Thoracic aorta (tissue), 2 donors: ENCODE measurements at regions not wholly inside any gene's neighbourhood (a gene's known extent, or its start where the extent isn't known, plus 50 kb on each side); places are given as distances from the start of the nearest gene placed in this dataset.

Source experiments
- ATAC-seq: fragments of 150-250 bp; one replicate; pipeline ENCODE4 v1.8.0; 2017; ENCODE audit warnings: low read depth; ENCODE audit not compliant: insufficient number of reproducible peaks, low FRiP score
- DNase-seq: peaks from one replicate; pipeline ENCODE4 v3.0.0-alpha.2; 2020; ENCODE audit warnings: low spot score
- H3K27ac ChIP-seq, 2 donors: fragments of 200-600 bp; sonication (generic); 1 replicate in 1 of 2; 2 replicates in 1 of 2; pipeline ENCODE4 v1.5.1; 2016; ENCODE audit warnings: mild to moderate bottlenecking in 2 of 2, moderate library complexity in 2 of 2
- H3K27me3 ChIP-seq: fragments of 200-600 bp; sonication (generic); replicated peaks from 2 replicates; pipeline ENCODE4 v1.6.0; 2016; ENCODE audit warnings: mild to moderate bottlenecking; ENCODE audit not compliant: insufficient read depth
- H3K36me3 ChIP-seq: fragments of 200-600 bp; sonication (generic); one replicate; pipeline ENCODE4 v1.5.1; 2016
- H3K4me1 ChIP-seq, 2 donors: fragments of 200-600 bp; sonication (generic); 1 replicate in 1 of 2; 2 replicates in 1 of 2; pipeline versions ENCODE4 v1.5.1 to v1.6.0; 2016; ENCODE audit warnings: low read depth in 2 of 2, mild to moderate bottlenecking in 1 of 2; ENCODE audit not compliant: control insufficient read depth in 1 of 2
- H3K4me3 ChIP-seq: fragments of 200-600 bp; sonication (generic); 2 replicates; pipeline ENCODE4 v1.5.1; 2016; ENCODE audit warnings: mild to moderate bottlenecking
- H3K9me3 ChIP-seq: fragments of 200-600 bp; sonication (generic); 2 replicates; pipeline ENCODE4 v1.5.1; 2016
- CTCF ChIP-seq: fragments of 200-600 bp; sonication (generic); IDR thresholded peaks from one replicate; pipeline ENCODE4 v1.5.1; 2019; ENCODE audit warnings: antibody characterized with exemption

DNA sequence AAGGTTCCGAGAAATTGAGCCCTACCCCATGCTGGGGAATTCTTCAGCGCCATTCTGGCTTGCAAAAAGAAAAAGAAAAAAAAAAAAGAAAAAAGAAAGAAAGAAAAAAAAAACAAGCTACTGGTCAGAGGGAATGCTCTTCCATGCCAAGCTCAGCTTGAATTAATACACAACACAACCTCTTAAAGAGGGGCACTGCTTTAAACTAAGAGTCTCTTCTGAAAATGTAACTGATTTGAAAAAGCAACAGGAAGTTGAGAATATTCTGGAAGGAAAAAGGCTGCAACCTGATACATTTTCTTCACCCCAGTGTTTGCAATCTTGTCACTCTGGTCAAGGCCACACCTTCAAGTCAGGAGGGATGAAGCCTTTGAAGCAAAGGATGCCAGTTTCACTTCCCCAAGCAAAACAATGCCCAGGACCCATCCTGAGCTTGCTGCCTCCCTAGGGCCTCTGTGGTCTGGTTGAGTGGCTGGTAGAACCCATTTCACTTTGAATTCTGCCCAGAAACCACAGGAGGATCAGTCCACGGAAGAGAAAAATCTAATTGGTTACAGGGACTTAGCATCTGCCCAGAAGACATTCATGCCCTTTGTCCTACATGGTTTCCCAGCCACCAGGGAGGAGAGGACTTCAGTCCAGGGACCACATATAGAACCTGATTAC, 389.7 kb downstream of the SOX9 start:
- no peak overlapping the region for H3K27ac ChIP-seq
- H3K9me3 ChIP-seq = no peaks in the 10 kb centered on the region
- H3K36me3 ChIP-seq = no peaks in the 10 kb centered on the region
- DNase-seq (no peak), ATAC-seq (no peak)
- H3K4me3 ChIP-seq = no peak overlapping the region
- no peaks in the 10 kb centered on the region for H3K27me3 ChIP-seq
- TF ChIP-seq CTCF = no peak
- peaks cover 0 to 9% of the 10 kb centered on the region in 2 donors for H3K4me1 ChIP-seq

GRCh38 chr17:72511242-72511641, 390.4 kb downstream of the SOX9 start:
- Histone ChIP-seq H3K4me1 (peaks cover 0 to 13% of the 10 kb centered on the region in 2 donors), H3K36me3 (no peaks in the 10 kb centered on the region), H3K9me3 (no peaks in the 10 kb centered on the region), H3K27ac (no peak overlapping the region), H3K27me3 (no peaks in the 10 kb centered on the region), H3K4me3 (no peak overlapping the region)
- TF ChIP-seq CTCF = no peak
- ATAC-seq = no peak
- no peak for DNase-seq

DNA sequence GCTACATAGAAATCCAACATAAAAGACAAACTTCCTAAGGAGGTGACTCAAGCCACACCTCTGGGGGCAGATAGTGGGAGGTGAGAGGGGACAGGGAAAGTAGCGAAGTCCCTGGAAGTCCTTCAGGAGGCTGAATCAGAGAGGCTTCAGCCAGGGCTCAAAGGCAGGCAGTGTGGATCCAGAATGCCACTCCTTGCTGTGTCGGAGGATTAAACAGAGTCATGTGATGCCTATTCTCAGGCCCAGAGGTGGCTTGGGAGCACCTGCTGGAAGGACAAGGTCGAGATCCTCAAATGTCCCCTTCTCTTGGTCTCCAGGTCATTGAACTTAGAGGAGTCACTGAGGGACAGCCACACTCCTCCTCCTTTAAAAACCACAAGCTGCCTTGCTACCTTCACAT, 391.1 kb downstream of the SOX9 start:
- H3K4me1 ChIP-seq = peaks cover 0 to 13% of the 10 kb centered on the region in 2 donors
- H3K9me3 ChIP-seq = no peaks in the 10 kb centered on the region
- H3K27ac ChIP-seq = no peak overlapping the region
- no peak for ATAC-seq
- no peak overlapping the region for H3K4me3 ChIP-seq
- no peaks in the 10 kb centered on the region for H3K36me3 ChIP-seq
- TF ChIP-seq CTCF = no peak
- no peaks in the 10 kb centered on the region for H3K27me3 ChIP-seq
- no peak for DNase-seq

DNA sequence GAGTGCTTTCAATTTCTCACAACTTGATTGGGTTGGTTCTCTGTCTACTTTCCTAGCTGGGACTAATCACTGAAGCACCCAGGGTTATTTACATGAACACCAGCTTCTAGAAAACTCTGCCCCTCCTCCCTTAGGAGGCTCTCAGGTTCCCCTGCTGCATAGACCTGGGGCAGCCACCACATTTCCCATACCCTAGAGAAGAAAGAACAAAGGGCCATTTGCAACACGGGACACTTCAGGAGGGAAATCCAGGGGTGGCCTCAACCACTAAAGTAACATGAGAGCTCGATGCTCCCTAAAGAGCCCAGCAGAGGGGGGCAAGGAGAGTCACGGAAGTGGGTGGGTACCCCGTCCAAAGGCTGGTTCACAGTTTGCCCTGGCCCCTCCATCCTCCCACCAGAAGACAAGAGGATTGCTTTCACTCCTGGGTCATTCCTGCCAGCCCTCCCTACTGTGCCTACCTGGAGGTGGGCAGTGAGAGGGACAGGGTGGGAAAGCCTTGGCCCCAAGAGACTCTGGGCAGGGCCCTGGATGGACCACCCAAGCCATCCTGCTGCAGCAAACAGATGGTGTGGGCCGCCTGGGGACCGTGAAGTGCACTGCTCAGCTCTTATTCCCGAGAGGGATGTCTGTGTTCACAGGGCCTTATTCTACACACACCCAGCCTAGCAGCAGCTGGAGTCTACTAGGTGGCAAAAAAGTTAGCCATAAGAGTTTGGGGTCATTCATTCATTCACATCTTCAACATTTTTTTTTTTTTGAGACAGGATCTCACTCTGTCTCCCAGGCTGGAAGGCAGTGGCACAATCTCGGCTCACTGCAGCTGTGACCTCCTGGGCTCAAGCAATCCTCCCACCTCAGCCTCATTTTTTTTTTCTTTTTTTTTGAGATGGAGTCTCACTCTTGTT, 392.1 kb downstream of the SOX9 start:
- H3K9me3 ChIP-seq = no peaks in the 10 kb centered on the region
- no peaks in the 10 kb centered on the region for H3K27me3 ChIP-seq
- DNase-seq (no peak), ATAC-seq (no peak)
- no peak overlapping the region for H3K4me3 ChIP-seq
- TF ChIP-seq CTCF = no peak
- H3K27ac ChIP-seq = no peak overlapping the region
- no peaks in the 10 kb centered on the region for H3K36me3 ChIP-seq
- H3K4me1 ChIP-seq = peaks cover 0 to 13% of the 10 kb centered on the region in 2 donors

DNA sequence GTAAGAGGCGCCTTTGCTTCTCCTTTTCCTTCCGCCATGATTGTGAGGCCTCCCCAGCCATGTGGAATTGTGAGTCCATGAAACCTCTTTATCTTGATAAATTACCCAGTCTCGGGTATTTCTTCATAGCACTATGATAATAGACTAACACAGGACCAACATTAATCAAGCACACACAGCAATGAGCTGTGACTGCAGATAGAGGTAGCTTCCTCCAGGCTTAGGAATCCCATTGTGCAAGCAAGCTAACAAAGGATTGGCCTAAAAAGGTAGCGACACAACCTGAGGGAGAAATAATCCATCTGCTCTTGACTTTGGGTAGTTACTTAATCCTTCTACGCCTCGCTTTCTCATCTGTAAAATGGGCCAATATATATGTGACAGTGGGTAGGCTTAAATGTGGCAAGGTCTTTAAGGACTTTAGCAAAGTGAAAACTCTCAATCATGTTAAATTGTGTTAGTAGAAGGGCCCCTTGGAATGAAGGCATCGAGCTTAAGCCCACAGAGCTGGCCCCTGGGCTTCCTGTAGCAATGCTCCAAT, 393.6 kb downstream of the SOX9 start:
- Histone ChIP-seq H3K4me1 (peaks cover 0 to 13% of the 10 kb centered on the region in 2 donors), H3K27ac (no peak overlapping the region), H3K9me3 (no peaks in the 10 kb centered on the region), H3K4me3 (no peak overlapping the region), H3K27me3 (no peaks in the 10 kb centered on the region), H3K36me3 (no peaks in the 10 kb centered on the region)
- ATAC-seq (no peak), DNase-seq (no peak)
- no peak for TF ChIP-seq CTCF
